GM12874 (cell line): ENCODE measurements at regions not wholly inside any gene's neighbourhood (a gene's known extent, or its start where the extent isn't known, plus 50 kb on each side); places are given as distances from the start of the nearest gene placed in this dataset.

ENCODE experiments used
- TF ChIP-seq, protein P1 (sequence below): IDR thresholded peaks from 2 replicates; pipeline ENCODE4 v1.5.1; 2011; ENCODE audit warnings: low read depth, mild to moderate bottlenecking, control low read depth, low read length, moderate library complexity; ENCODE audit not compliant: insufficient read depth

DNA sequence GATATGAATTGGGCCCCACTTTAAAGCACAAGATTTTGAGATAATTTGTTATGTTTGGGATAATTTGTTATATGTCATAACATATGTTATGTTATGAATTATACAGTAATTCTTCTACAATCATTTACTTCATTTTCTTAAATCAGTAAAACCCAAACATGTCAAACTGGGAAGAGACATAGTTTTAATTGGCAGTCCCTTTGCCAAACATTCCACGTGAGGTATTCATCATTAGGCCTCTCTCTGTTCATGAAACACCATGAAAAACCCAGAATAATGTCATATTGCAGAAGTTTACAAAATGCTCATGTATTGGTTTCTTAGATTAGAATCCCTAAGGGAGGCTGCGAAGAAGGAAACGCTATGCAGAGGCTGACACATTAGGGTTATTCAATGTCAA, 89.4 kb upstream of the PDE10A start:
- TF ChIP-seq, protein P1, sequence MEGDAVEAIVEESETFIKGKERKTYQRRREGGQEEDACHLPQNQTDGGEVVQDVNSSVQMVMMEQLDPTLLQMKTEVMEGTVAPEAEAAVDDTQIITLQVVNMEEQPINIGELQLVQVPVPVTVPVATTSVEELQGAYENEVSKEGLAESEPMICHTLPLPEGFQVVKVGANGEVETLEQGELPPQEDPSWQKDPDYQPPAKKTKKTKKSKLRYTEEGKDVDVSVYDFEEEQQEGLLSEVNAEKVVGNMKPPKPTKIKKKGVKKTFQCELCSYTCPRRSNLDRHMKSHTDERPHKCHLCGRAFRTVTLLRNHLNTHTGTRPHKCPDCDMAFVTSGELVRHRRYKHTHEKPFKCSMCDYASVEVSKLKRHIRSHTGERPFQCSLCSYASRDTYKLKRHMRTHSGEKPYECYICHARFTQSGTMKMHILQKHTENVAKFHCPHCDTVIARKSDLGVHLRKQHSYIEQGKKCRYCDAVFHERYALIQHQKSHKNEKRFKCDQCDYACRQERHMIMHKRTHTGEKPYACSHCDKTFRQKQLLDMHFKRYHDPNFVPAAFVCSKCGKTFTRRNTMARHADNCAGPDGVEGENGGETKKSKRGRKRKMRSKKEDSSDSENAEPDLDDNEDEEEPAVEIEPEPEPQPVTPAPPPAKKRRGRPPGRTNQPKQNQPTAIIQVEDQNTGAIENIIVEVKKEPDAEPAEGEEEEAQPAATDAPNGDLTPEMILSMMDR: no peak

- TF ChIP-seq, protein P1: no peak
Measured at GRCh38 chr6:165751486-165751885, 88.4 kb upstream of the PDE10A start.

DNA sequence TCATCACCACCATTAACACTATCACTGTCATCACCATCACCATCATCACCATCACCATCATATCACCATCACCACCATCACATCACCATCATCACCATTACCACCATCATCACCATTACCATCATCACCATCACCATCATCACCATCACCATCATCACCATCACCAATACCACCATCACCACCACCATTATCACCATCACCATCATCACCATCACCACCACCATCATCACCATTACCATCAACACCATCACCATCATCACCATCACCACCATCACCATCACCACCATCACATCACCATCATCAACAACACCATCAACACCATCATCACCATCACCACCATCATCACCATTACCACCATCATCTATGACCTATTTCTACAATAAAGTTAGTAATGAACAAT, 86.1 kb upstream of the PDE10A start:
- TF ChIP-seq, protein P1: no peak

DNA sequence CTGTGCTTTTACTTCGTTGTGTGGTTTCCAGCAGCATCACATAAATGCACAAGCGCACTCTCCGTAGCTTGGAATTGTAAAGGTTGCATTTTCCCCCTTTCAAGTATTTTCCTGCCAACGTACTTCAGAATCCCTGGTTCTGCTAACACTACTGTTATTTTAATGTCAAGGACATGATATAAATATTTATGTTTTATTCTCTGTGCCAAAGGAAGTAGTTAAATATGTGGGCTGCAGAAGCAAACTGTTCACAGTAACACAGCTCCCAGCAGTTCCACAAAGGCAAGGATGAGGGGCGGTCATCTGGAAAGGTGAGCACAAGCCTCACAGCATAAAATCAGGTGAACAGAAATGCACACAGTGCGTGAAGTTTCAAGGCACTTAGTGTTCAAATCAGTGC, 85.3 kb upstream of the PDE10A start:
- TF ChIP-seq, protein P1: no peak

- TF ChIP-seq, protein P1: no peak
Measured at GRCh38 chr6:165747963-165748362, 84.9 kb upstream of the PDE10A start.

- TF ChIP-seq, protein P1: no peak
Measured at GRCh38 chr6:165746331-165746730, 83.3 kb upstream of the PDE10A start.

DNA sequence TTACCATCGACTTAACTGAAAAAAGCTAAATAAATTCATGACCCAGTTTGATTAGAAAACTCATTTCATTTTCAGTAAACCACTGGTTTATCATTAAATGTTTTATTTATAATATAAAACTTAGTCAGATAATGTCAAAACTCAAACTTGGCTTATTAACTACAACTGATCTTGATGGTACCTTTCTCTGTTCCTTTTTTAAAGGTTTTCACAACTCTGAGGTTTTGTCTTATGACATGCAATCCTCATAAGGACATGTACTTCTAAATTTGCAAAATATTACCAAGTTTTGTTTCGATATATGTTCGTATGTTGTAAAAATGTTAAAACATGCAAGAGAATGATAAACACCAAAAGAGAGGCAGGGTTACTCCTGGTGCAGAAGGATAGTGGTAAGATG, 82.5 kb upstream of the PDE10A start:
- TF ChIP-seq, protein P1: no peak
